ENCODE measurements at regions not wholly inside any gene's neighbourhood (a gene's known extent, or its start where the extent isn't known, plus 50 kb on each side); places are given as distances from the start of the nearest gene placed in this dataset.

DNA sequence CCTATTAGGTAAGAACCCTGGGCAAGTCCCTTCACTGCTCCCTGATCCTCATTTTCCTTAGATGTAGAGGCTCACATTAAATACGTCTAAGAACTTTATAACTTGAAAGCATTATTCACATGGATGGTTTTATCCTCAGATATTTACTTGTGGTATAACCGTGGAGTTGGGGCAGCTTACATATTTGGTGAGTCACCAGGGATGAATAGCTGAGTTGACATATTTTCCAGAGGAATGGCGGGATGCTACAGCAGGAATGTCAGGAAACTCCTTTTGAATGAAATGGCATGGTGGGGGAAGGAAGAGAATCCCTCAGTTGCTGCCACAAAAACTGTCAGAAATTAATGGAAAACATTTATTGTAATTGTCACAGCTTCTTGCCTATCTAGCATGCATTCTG, 165.3 kb upstream of the RPS6KA3 start:
- DNase-seq (ENCODE audit: low spot score), result no peak

DNA sequence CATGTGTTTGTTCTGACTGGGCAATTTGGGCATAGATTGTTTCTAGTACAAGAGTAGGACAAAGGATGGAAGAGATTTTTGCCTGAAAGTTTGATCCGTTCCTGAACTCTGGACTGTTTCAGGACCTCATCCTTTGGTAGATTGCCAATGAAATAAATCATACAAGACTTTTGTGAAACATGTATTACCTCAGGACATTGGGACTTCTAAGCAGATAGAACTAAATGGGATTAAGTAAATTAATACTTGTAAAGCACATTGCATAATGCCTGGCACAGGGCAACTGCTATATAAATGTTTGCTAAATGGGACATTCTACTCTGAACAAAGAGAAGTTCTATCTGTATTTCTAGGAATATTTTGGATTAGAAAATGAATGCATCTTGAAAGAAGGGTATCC, 164.8 kb upstream of the RPS6KA3 start:
- DNase-seq (ENCODE audit: low spot score), result no peak

GRCh38 chrX:20427173-20427770, 160.6 kb upstream of the RPS6KA3 start:
- no peak for DNase-seq (ENCODE audit: low spot score)

GRCh38 chrX:20421697-20422096, 155.0 kb upstream of the RPS6KA3 start:
- DNase-seq (ENCODE audit: low spot score), result no peak

DNA sequence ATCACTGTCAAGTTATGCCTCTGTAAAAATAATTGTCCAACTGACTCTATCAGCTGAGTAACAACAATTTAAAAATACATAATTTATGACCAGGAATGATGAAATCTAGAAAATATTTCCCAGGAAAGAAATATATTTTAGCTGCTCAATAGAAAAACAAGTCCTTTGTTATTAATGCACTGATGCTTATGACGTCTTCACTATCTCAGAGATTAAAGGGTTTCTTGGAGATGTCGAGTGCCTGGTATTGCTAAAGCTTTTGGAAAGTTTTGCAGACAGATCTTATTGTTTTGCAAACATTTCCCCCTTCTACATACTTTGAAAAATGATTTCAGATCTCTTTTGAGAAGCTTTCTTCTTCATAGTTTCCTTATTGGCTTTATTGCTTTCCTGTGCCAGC, 154.6 kb upstream of the RPS6KA3 start:
- DNase-seq (ENCODE audit: low spot score), result no peak

DNA sequence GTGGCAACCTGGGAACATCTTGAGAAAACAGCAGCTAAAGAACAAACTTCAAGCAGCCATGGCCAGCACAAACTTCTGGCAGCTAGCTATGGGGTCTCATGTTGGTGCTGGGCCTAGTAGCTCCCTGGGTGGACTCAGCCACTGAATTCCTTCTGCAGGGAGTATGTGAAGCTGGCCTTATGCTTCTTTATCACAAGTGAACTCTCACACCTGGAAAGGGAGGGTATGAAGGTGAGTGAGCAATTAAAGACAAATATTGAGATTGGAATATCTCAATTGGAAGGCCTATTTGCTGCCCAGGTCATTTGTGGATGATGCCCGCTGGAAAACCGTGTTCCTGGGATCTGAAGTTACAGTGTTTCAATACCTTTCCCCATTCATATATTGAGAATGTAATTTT, 153.3 kb upstream of the RPS6KA3 start:
- DNase-seq (ENCODE audit: low spot score), result no peak

GRCh38 chrX:20418379-20419150, 151.9 kb upstream of the RPS6KA3 start:
- no peak for DNase-seq (ENCODE audit: low spot score)

DNA sequence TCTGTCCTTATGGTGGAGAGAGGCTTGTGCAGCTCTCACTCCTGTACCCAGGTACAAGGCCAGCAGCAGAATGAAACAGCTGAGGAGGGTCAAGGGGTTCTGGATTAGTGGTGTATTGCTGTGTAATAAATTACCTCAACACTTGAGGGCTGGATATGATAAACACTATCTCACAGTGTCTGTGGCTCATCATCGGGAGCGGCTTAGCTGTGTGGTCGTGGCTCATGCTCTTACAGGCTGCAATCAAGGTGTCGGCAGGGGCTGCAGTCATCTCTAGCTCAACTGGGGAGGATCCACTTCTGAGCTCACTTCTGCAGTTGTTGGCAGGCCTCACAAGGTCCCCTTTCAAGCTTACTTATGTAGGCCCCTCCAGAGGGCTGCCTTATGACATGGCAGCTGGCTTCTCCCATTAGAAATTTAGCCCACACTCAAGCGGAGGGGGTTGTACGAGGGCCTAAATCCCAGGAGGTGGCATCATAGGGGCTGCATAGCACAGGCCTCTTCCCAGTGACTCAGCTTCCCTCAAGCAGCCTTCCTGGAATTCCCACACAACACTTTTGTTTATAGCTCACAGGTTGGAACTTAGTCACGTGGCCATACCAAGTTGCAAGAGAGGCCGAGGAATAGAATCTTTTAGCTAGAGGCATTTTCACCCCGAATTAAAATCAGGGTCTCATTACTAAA, 148.2 kb upstream of the RPS6KA3 start:
- DNase-seq (ENCODE audit: low spot score), result no peak

GRCh38 chrX:20414066-20414465, 147.4 kb upstream of the RPS6KA3 start:
- no peak for DNase-seq (ENCODE audit: low spot score)

GRCh38 chrX:20412871-20413486, 146.3 kb upstream of the RPS6KA3 start:
- DNase-seq (ENCODE audit: low spot score), result no peak

- DNase-seq (ENCODE audit: low spot score), result no peak
Observed at GRCh38 chrX:20410540-20410939, 143.8 kb upstream of the RPS6KA3 start.

GRCh38 chrX:20409991-20410390, 143.3 kb upstream of the RPS6KA3 start:
- DNase-seq (ENCODE audit: low spot score), result no peak

GRCh38 chrX:20402956-20403355, 136.2 kb upstream of the RPS6KA3 start:
- no peak for DNase-seq (ENCODE audit: low spot score)

GRCh38 chrX:20399728-20400414, 133.2 kb upstream of the RPS6KA3 start:
- no peak for DNase-seq (ENCODE audit: low spot score)

- DNase-seq (ENCODE audit: low spot score), result no peak
Observed at GRCh38 chrX:20397587-20397986, 130.9 kb upstream of the RPS6KA3 start.

DNA sequence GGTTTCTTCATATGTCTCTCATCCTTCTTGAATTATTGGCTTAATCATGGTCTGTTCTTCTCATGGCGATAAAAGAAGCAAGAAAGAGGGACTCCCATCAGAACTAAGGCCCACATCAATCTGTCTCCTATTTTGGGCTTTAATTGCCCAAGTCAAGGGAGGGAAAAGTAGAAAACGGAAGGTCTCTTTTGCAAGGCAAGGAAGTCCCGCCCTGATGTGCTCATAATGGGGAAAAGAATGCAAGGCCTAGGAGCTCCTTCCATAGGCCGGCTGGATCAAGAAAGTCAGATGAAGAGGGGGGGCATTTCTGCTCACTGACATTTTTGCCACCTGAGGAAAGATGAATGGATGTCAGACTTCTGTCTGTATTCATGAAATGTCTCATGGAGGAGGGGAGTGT, 127.7 kb upstream of the RPS6KA3 start:
- no peak for DNase-seq (ENCODE audit: low spot score)

- no peak for DNase-seq (ENCODE audit: low spot score)
Observed at GRCh38 chrX:20393944-20394343, 127.2 kb upstream of the RPS6KA3 start.

DNA sequence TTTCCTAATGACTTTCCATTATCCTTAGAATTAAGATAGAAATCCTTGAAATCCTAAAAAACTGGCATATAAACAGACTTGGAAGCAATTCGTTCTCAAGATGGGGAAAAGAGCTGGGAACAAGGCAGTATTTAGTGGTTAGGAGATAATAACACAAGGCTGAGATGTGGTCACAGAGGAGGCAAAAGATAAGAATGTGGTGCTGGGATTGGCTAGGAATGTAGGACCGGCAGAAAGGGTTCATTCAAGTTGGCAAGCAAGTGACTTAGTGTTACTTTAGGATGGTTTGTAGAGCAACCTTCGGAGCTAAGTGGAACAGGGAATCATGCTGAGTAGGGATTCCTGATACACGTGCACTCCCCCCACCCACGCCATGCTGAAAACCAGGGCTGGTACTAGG, 121.9 kb upstream of the RPS6KA3 start:
- no peak for DNase-seq (ENCODE audit: low spot score)

- no peak for DNase-seq (ENCODE audit: low spot score)
Observed at GRCh38 chrX:20383477-20383876, 116.8 kb upstream of the RPS6KA3 start.

- no peak for DNase-seq (ENCODE audit: low spot score)
Observed at GRCh38 chrX:20382518-20383297, 116.0 kb upstream of the RPS6KA3 start.

GRCh38 chrX:20382082-20382481, 115.4 kb upstream of the RPS6KA3 start:
- DNase-seq (ENCODE audit: low spot score), result no peak
